WTC11 (cell line): ENCODE measurements at regions not wholly inside any gene's neighbourhood (a gene's known extent, or its start where the extent isn't known, plus 50 kb on each side); places are given as distances from the start of the nearest gene placed in this dataset.
A peak's percentile ranks its signal among the peaks of the same experiment; 100 is the strongest.

Source experiments
- ATAC-seq: fragments of 200-7000 bp; cut with Tn5 transposase; 2 replicates; pipeline ENCODE4 v1.10.0; 2021; ENCODE audit warnings: mild to moderate bottlenecking, moderate library complexity
- CTCF ChIA-PET: fragments of 300-600 bp; sonication (Branson Sonifier 250); formaldehyde crosslinking; loops from one replicate; lab custom pipeline; 2021; ENCODE audit warnings: antibody characterized with exemption; lab: Charles Lee
- POLR2A ChIA-PET: fragments of 350-600 bp; sonication (Branson Sonifier 250); formaldehyde crosslinking; loops from one replicate; lab custom pipeline; 2021; ENCODE audit warnings: antibody characterized with exemption; lab: Charles Lee
- DNase-seq: peaks from one replicate; pipeline ENCODE4 v3.0.0; 2021; ENCODE audit warnings: low spot score
- H3K27ac Mint-ChIP-seq: 2 replicates; pipeline ENCODE4 v1.8.0; 2021; ENCODE audit warnings: mixed read lengths
- H3K27me3 Mint-ChIP-seq: 2 replicates; pipeline ENCODE4 v1.8.0; 2021; ENCODE audit warnings: low read depth, mild to moderate bottlenecking, moderate library complexity, mixed read lengths
- H3K36me3 Mint-ChIP-seq: 2 replicates; pipeline ENCODE4 v1.8.0; 2021; ENCODE audit warnings: mixed read lengths
- H3K4me1 Mint-ChIP-seq: 2 replicates; pipeline ENCODE4 v1.8.0; 2022; ENCODE audit warnings: mixed read lengths
- H3K4me3 Mint-ChIP-seq: 2 replicates; pipeline ENCODE4 v1.8.0; 2021; ENCODE audit warnings: mild to moderate bottlenecking, moderate library complexity, mixed read lengths
- H3K9me3 Mint-ChIP-seq: 2 replicates; pipeline ENCODE4 v1.8.0; 2021; ENCODE audit warnings: mixed read lengths
- ARID4B ChIP-seq: sonication (generic); formaldehyde crosslinking; IDR thresholded peaks from 2 replicates; pipeline ENCODE4 v1.8.0; 2023; ENCODE audit warnings: missing genetic modification reagents, mild to moderate bottlenecking, borderline replicate concordance
- ATF1 ChIP-seq: sonication (generic); formaldehyde crosslinking; IDR thresholded peaks from 2 replicates; pipeline ENCODE4 v1.8.1; 2023; ENCODE audit warnings: mild to moderate bottlenecking, moderate library complexity, missing genetic modification reagents
- CREM ChIP-seq: sonication (generic); formaldehyde crosslinking; IDR thresholded peaks from 2 replicates; pipeline ENCODE4 v1.8.1; 2022; ENCODE audit warnings: mild to moderate bottlenecking, missing genetic modification reagents, moderate library complexity
- E2F4 ChIP-seq: sonication (generic); formaldehyde crosslinking; IDR thresholded peaks from 2 replicates; pipeline ENCODE4 v1.8.1; 2022; ENCODE audit warnings: low read depth, mild to moderate bottlenecking, moderate library complexity, missing genetic modification reagents, borderline replicate concordance
- ESRRA ChIP-seq: sonication (generic); formaldehyde crosslinking; IDR thresholded peaks from 2 replicates; pipeline ENCODE4 v1.8.1; 2022; ENCODE audit warnings: mild to moderate bottlenecking, missing genetic modification reagents, borderline replicate concordance
- FOXK1 ChIP-seq: sonication (generic); formaldehyde crosslinking; IDR thresholded peaks from 2 replicates; pipeline ENCODE4 v1.8.0; 2022; ENCODE audit warnings: mild to moderate bottlenecking, moderate library complexity, missing genetic modification reagents
- FOXP1 ChIP-seq: sonication (generic); formaldehyde crosslinking; IDR thresholded peaks from 2 replicates; pipeline ENCODE4 v1.8.0; 2022; ENCODE audit warnings: missing genetic modification reagents, mild to moderate bottlenecking, moderate library complexity, borderline replicate concordance
- IRF2 ChIP-seq: sonication (generic); formaldehyde crosslinking; IDR thresholded peaks from 2 replicates; pipeline ENCODE4 v1.8.0; 2022; ENCODE audit warnings: low read depth, missing genetic modification reagents, borderline replicate concordance
- JAZF1 ChIP-seq: fragments of 250-450 bp; sonication (Bioruptor Pico); IDR thresholded peaks from 2 replicates; pipeline ENCODE4 v1.9.0; 2021; ENCODE audit warnings: moderate library complexity, mild to moderate bottlenecking, inconsistent platforms
- MLX ChIP-seq: sonication (generic); formaldehyde crosslinking; IDR thresholded peaks from 2 replicates; pipeline ENCODE4 v1.8.1; 2023; ENCODE audit warnings: mild to moderate bottlenecking, missing genetic modification reagents, moderate library complexity
- PREB ChIP-seq: sonication (generic); formaldehyde crosslinking; IDR thresholded peaks from 2 replicates; pipeline ENCODE4 v1.8.1; 2022; ENCODE audit warnings: mild to moderate bottlenecking, missing genetic modification reagents, moderate library complexity, borderline replicate concordance
- SOX15 ChIP-seq: fragments of 250-450 bp; sonication (Bioruptor Pico); IDR thresholded peaks from 2 replicates; pipeline ENCODE4 v1.9.0; 2021; ENCODE audit warnings: mild to moderate bottlenecking
- TCF7 ChIP-seq: sonication (generic); formaldehyde crosslinking; IDR thresholded peaks from 2 replicates; pipeline ENCODE4 v1.8.0; 2022; ENCODE audit warnings: mild to moderate bottlenecking, low read depth, missing genetic modification reagents, moderate library complexity
- TEAD4 ChIP-seq: sonication (generic); formaldehyde crosslinking; IDR thresholded peaks from 2 replicates; pipeline ENCODE4 v1.8.0; 2022; ENCODE audit warnings: mild to moderate bottlenecking, missing genetic modification reagents
- USF1 ChIP-seq: sonication (generic); formaldehyde crosslinking; IDR thresholded peaks from 2 replicates; pipeline ENCODE4 v1.8.0; 2022; ENCODE audit warnings: mild to moderate bottlenecking, missing genetic modification reagents
- USF2 ChIP-seq: sonication (generic); formaldehyde crosslinking; IDR thresholded peaks from 2 replicates; pipeline ENCODE4 v1.8.1; 2023; ENCODE audit warnings: mild to moderate bottlenecking, missing genetic modification reagents, moderate library complexity
- ZNF423 ChIP-seq: fragments of 250-450 bp; sonication (Bioruptor Pico); IDR thresholded peaks from 2 replicates; pipeline ENCODE4 v2.1.2; 2022; ENCODE audit warnings: mild to moderate bottlenecking, moderate library complexity
- ZNF512 ChIP-seq: sonication (generic); formaldehyde crosslinking; IDR thresholded peaks from 2 replicates; pipeline ENCODE4 v1.8.1; 2022; ENCODE audit warnings: missing genetic modification reagents, borderline replicate concordance

- TF ChIP-seq FOXP1 (CRISPR knock-in tag) (no peak), IRF2 (CRISPR knock-in tag) (no peak)
Observed at GRCh38 chr18:73456643-73457042, 588.9 kb upstream of the NETO1 start (continued).

- Mint-ChIP-seq H3K4me1 (no peaks in the 10 kb centered on the region), H3K36me3 (peaks cover 3% of the 10 kb centered on the region; the same call in 1 of the 2 replicates), H3K4me3 (no peak overlapping the region), H3K9me3 (peaks cover 17% of the 10 kb centered on the region), H3K27ac (no peak overlapping the region), H3K27me3 (no peaks in the 10 kb centered on the region)
- CTCF ChIA-PET = no interaction called here
- ATAC-seq = no peak
- POLR2A ChIA-PET = no interaction called here
- DNase-seq = no peak
- TF ChIP-seq ZNF512 (CRISPR knock-in tag) (no peak), SOX15 (CRISPR knock-in tag) (no peak), E2F4 (CRISPR knock-in tag) (no peak), PREB (CRISPR knock-in tag) (no peak), ZNF423 (CRISPR knock-in tag) (no peak)
Observed at GRCh38 chr18:73452866-73453265, 585.1 kb upstream of the NETO1 start.

- ChIA-PET POLR2A (no interaction called here), CTCF (no interaction called here)
- Mint-ChIP-seq H3K4me3 (no peak overlapping the region), H3K27me3 (no peaks in the 10 kb centered on the region), H3K4me1 (no peaks in the 10 kb centered on the region), H3K27ac (no peak overlapping the region), H3K9me3 (peaks cover 17% of the 10 kb centered on the region)
- no peak for DNase-seq
- no peak for ATAC-seq
- TF ChIP-seq MLX = no peak
- TF ChIP-seq FOXK1 (CRISPR knock-in tag) = no peak
- TF ChIP-seq JAZF1 (CRISPR knock-in tag) = no peak
- TF ChIP-seq TCF7 (CRISPR knock-in tag) = no peak
- TF ChIP-seq, all 79 proteins: peak for 0
- H3K36me3 Mint-ChIP-seq = peaks cover 3% of the 10 kb centered on the region; the same call in 1 of the 2 replicates
Observed at GRCh38 chr18:73446502-73446901, 578.7 kb upstream of the NETO1 start.

GRCh38 chr18:73431620-73432019, 563.8 kb upstream of the NETO1 start:
- POLR2A ChIA-PET = no interaction called here
- no peaks in the 10 kb centered on the region for H3K9me3 Mint-ChIP-seq
- peak; percentile 92 for ATAC-seq
- no peak overlapping the region for H3K4me3 Mint-ChIP-seq
- H3K4me1 Mint-ChIP-seq = peaks cover 36% of the 10 kb centered on the region
- H3K27me3 Mint-ChIP-seq = no peaks in the 10 kb centered on the region
- TF ChIP-seq USF2 (CRISPR knock-in tag) (no peak), ATF1 (CRISPR knock-in tag) (no peak), IRF2 (CRISPR knock-in tag) (no peak), USF1 (CRISPR knock-in tag) (no peak), TEAD4 (CRISPR knock-in tag) (no peak), ARID4B (no peak), ESRRA (no peak), FOXK1 (CRISPR knock-in tag) (no peak), CREM (CRISPR knock-in tag) (no peak)
- DNase-seq = no peak
- CTCF ChIA-PET = no interaction called here
- H3K27ac Mint-ChIP-seq = peak overlapping the region; percentile 59; the same call in 1 of the 2 replicates
- H3K36me3 Mint-ChIP-seq = no peaks in the 10 kb centered on the region
